Vagina (tissue), 2 donors: ENCODE measurements at regions not wholly inside any gene's neighbourhood (a gene's known extent, or its start where the extent isn't known, plus 50 kb on each side); places are given as distances from the start of the nearest gene placed in this dataset.

ENCODE experiments used
- DNase-seq, 2 donors: peaks; one replicate each; pipeline ENCODE4 v3.0.0-alpha.2; 2017; ENCODE audit errors: extremely low spot score in 2 of 2
- H3K27ac ChIP-seq: fragments of 200-600 bp; sonication (generic); one replicate; pipeline ENCODE4 v1.5.1; 2019
- H3K27me3 ChIP-seq: fragments of 200-600 bp; sonication (generic); one replicate; pipeline ENCODE4 v1.5.1; 2019
- H3K36me3 ChIP-seq, 2 donors: fragments of 200-600 bp; sonication (generic); one replicate each; pipeline ENCODE4 v1.5.1; 2017 to 2019
- H3K4me1 ChIP-seq: fragments of 200-600 bp; sonication (generic); one replicate; pipeline ENCODE4 v1.5.1; 2019
- H3K4me3 ChIP-seq, 2 donors: fragments of 200-600 bp; sonication (generic); 1 replicate in 1 of 2; 2 replicates in 1 of 2; pipeline ENCODE4 v1.5.1; 2016 to 2019
- H3K9me3 ChIP-seq: fragments of 200-600 bp; sonication (generic); one replicate; pipeline ENCODE4 v1.5.1; 2019
- CTCF ChIP-seq, 3 experiments: fragments of 450-650 bp in 2 of 3; fragments of 200-600 bp in 1 of 3; sonication (generic) in 1 of 3; IDR thresholded peaks; one replicate each; pipeline ENCODE4 v1.5.1; 2017 to 2019; ENCODE audit warnings: antibody characterized with exemption in 3 of 3, mild to moderate bottlenecking in 2 of 3, moderate library complexity in 2 of 3
- POLR2A ChIP-seq, 2 donors: fragments of 450-650 bp; IDR thresholded peaks; one replicate each; pipeline ENCODE4 v1.6.1; 2017; ENCODE audit warnings: antibody characterized with exemption in 2 of 2, mild to moderate bottlenecking in 2 of 2, moderate library complexity in 2 of 2
- POLR2AphosphoS5 ChIP-seq, 2 donors: sonication (generic); formaldehyde crosslinking; IDR thresholded peaks; one replicate each; pipeline ENCODE4 v1.9.0; 2017; ENCODE audit warnings: antibody characterized with exemption in 2 of 2, mild to moderate bottlenecking in 2 of 2, low read depth in 1 of 2; ENCODE audit not compliant: insufficient read depth in 1 of 2
- intact Hi-C: fragments of 100-400 bp; cut with DNase I; formaldehyde crosslinking; loops from one replicate; pipeline ENCODE4 v1.15.1; 2023

GRCh38 chr13:67775359-67775758 lies 545.2 kb upstream of the PCDH9 start:
- Histone ChIP-seq H3K36me3 (no peaks in the 10 kb centered on the region), H3K4me3 (no peak overlapping the region), H3K9me3 (no peaks in the 10 kb centered on the region), H3K27me3 (no peaks in the 10 kb centered on the region), H3K27ac (no peak overlapping the region), H3K4me1 (no peaks in the 10 kb centered on the region)
- intact Hi-C loops: no loop called here
- TF ChIP-seq POLR2A (IDR thresholded peaks at IDR 0.05): no peak
- TF ChIP-seq CTCF (IDR thresholded peaks at IDR 0.05): no peak
- no peak for TF ChIP-seq POLR2AphosphoS5 (IDR thresholded peaks at IDR 0.05; ENCODE audit: insufficient read depth in 1 of 2, low read depth in 1 of 2)
- DNase-seq: no peak

- Histone ChIP-seq H3K4me3 (no peak overlapping the region), H3K27ac (no peak overlapping the region), H3K4me1 (no peaks in the 10 kb centered on the region), H3K27me3 (no peaks in the 10 kb centered on the region), H3K36me3 (no peaks in the 10 kb centered on the region), H3K9me3 (no peaks in the 10 kb centered on the region)
- TF ChIP-seq POLR2A (IDR thresholded peaks at IDR 0.05) (no peak), POLR2AphosphoS5 (IDR thresholded peaks at IDR 0.05; ENCODE audit: insufficient read depth in 1 of 2, low read depth in 1 of 2) (no peak), CTCF (IDR thresholded peaks at IDR 0.05) (no peak)
- intact Hi-C loops: no loop called here
- no peak for DNase-seq
Measured at GRCh38 chr13:67772807-67773453, 542.8 kb upstream of the PCDH9 start.

GRCh38 chr13:67771106-67771505 lies 541.0 kb upstream of the PCDH9 start:
- no peaks in the 10 kb centered on the region for H3K27me3 ChIP-seq
- no peaks in the 10 kb centered on the region for H3K9me3 ChIP-seq
- TF ChIP-seq POLR2A (IDR thresholded peaks at IDR 0.05): no peak
- no peak for TF ChIP-seq CTCF (IDR thresholded peaks at IDR 0.05)
- no peak for TF ChIP-seq POLR2AphosphoS5 (IDR thresholded peaks at IDR 0.05; ENCODE audit: insufficient read depth in 1 of 2, low read depth in 1 of 2)
- H3K36me3 ChIP-seq: no peaks in the 10 kb centered on the region
- DNase-seq: no peak
- H3K27ac ChIP-seq: no peak overlapping the region
- H3K4me3 ChIP-seq: no peak overlapping the region
- no peaks in the 10 kb centered on the region for H3K4me1 ChIP-seq
- intact Hi-C loops: no loop called here

- TF ChIP-seq POLR2AphosphoS5 (IDR thresholded peaks at IDR 0.05; ENCODE audit: insufficient read depth in 1 of 2, low read depth in 1 of 2) (no peak), CTCF (IDR thresholded peaks at IDR 0.05) (no peak), POLR2A (IDR thresholded peaks at IDR 0.05) (no peak)
- no peak for DNase-seq
- Histone ChIP-seq H3K9me3 (no peaks in the 10 kb centered on the region), H3K36me3 (no peaks in the 10 kb centered on the region), H3K27ac (no peak overlapping the region), H3K27me3 (no peaks in the 10 kb centered on the region), H3K4me1 (no peaks in the 10 kb centered on the region), H3K4me3 (no peak overlapping the region)
- intact Hi-C loops: no loop called here
Measured at GRCh38 chr13:67769987-67770341, 539.8 kb upstream of the PCDH9 start.

- no peaks in the 10 kb centered on the region for H3K4me1 ChIP-seq
- DNase-seq: no peak
- no peak overlapping the region for H3K4me3 ChIP-seq
- no peak overlapping the region for H3K27ac ChIP-seq
- intact Hi-C loops: no loop called here
- H3K9me3 ChIP-seq: no peaks in the 10 kb centered on the region
- no peaks in the 10 kb centered on the region for H3K36me3 ChIP-seq
- TF ChIP-seq POLR2AphosphoS5 (IDR thresholded peaks at IDR 0.05; ENCODE audit: insufficient read depth in 1 of 2, low read depth in 1 of 2): no peak
- TF ChIP-seq POLR2A (IDR thresholded peaks at IDR 0.05): no peak
- TF ChIP-seq CTCF (IDR thresholded peaks at IDR 0.05): no peak
- H3K27me3 ChIP-seq: no peaks in the 10 kb centered on the region
Measured at GRCh38 chr13:67769063-67769986, 539.2 kb upstream of the PCDH9 start.
